ENCODE measurements at regions not wholly inside any gene's neighbourhood (a gene's known extent, or its start where the extent isn't known, plus 50 kb on each side); places are given as distances from the start of the nearest gene placed in this dataset.

DNA sequence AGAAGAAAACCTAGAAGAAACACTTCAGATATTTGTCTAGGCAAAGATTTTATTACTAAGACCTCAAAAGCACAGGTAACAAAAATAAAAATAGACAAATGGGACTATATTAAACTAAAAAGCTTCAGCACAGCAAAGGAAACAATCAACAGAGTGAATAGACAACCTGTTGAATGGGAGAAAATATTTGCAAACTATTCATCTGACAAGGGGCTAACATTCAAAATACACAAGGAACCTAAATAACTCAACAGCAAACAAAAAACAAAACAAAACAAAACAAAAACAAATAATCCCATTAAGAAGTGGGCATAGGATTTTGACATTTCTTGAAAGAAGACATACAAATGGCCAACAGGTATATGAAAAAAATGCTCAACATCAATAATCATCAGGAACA lies 192.7 kb upstream of the ZCCHC13 start (continued):
- TF ChIP-seq, protein P1, sequence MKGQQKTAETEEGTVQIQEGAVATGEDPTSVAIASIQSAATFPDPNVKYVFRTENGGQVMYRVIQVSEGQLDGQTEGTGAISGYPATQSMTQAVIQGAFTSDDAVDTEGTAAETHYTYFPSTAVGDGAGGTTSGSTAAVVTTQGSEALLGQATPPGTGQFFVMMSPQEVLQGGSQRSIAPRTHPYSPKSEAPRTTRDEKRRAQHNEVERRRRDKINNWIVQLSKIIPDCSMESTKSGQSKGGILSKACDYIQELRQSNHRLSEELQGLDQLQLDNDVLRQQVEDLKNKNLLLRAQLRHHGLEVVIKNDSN (CRISPR knock-in tag; IDR thresholded peaks at IDR 0.05), result no peak
- no peak for TF ChIP-seq CBFB (CRISPR knock-in tag; IDR thresholded peaks at IDR 0.05; ENCODE audit: low read depth)

DNA sequence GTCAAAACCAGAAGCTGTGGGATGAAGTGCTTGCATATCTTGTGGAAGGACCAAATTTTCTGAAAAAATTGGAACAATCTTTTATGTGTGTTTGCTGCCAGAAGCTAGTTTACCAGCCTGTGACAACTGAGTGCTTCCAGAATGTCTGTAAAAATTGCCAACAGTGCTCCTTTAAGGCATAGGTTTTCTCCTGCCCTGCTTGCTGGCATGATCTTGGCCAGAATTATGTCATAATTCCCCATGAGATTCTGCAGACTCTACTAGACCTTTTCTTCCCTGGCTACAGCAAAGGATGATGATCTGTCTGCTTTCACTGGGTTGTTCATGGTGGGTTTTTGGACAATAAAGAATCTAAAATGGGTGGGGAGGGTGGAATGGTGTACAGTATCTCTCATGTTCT lies 196.3 kb upstream of the ZCCHC13 start:
- no peak for TF ChIP-seq RORB (CRISPR knock-in tag; IDR thresholded peaks at IDR 0.05)
- no peak for TF ChIP-seq ETV6 (CRISPR knock-in tag; IDR thresholded peaks at IDR 0.05)
- TF ChIP-seq, protein P2, sequence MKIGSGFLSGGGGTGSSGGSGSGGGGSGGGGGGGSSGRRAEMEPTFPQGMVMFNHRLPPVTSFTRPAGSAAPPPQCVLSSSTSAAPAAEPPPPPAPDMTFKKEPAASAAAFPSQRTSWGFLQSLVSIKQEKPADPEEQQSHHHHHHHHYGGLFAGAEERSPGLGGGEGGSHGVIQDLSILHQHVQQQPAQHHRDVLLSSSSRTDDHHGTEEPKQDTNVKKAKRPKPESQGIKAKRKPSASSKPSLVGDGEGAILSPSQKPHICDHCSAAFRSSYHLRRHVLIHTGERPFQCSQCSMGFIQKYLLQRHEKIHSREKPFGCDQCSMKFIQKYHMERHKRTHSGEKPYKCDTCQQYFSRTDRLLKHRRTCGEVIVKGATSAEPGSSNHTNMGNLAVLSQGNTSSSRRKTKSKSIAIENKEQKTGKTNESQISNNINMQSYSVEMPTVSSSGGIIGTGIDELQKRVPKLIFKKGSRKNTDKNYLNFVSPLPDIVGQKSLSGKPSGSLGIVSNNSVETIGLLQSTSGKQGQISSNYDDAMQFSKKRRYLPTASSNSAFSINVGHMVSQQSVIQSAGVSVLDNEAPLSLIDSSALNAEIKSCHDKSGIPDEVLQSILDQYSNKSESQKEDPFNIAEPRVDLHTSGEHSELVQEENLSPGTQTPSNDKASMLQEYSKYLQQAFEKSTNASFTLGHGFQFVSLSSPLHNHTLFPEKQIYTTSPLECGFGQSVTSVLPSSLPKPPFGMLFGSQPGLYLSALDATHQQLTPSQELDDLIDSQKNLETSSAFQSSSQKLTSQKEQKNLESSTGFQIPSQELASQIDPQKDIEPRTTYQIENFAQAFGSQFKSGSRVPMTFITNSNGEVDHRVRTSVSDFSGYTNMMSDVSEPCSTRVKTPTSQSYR (CRISPR knock-in tag; IDR thresholded peaks at IDR 0.05), result no peak
- TF ChIP-seq IRF2 (CRISPR knock-in tag; IDR thresholded peaks at IDR 0.05; ENCODE audit: borderline replicate concordance, low read depth), result no peak
- TF ChIP-seq, protein P3, sequence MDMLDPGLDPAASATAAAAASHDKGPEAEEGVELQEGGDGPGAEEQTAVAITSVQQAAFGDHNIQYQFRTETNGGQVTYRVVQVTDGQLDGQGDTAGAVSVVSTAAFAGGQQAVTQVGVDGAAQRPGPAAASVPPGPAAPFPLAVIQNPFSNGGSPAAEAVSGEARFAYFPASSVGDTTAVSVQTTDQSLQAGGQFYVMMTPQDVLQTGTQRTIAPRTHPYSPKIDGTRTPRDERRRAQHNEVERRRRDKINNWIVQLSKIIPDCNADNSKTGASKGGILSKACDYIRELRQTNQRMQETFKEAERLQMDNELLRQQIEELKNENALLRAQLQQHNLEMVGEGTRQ (CRISPR knock-in tag; IDR thresholded peaks at IDR 0.05), result no peak
- TF ChIP-seq, protein P4, sequence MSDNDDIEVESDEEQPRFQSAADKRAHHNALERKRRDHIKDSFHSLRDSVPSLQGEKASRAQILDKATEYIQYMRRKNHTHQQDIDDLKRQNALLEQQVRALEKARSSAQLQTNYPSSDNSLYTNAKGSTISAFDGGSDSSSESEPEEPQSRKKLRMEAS (CRISPR knock-in tag; IDR thresholded peaks at IDR 0.05), result no peak
- TF ChIP-seq, protein P5, sequence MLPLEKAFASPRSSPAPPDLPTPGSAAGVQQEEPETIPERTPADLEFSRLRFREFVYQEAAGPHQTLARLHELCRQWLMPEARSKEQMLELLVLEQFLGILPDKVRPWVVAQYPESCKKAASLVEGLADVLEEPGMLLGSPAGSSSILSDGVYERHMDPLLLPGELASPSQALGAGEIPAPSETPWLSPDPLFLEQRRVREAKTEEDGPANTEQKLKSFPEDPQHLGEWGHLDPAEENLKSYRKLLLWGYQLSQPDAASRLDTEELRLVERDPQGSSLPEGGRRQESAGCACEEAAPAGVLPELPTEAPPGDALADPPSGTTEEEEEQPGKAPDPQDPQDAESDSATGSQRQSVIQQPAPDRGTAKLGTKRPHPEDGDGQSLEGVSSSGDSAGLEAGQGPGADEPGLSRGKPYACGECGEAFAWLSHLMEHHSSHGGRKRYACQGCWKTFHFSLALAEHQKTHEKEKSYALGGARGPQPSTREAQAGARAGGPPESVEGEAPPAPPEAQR (CRISPR knock-in tag; IDR thresholded peaks at IDR 0.05), result no peak
- TF ChIP-seq, protein P6, sequence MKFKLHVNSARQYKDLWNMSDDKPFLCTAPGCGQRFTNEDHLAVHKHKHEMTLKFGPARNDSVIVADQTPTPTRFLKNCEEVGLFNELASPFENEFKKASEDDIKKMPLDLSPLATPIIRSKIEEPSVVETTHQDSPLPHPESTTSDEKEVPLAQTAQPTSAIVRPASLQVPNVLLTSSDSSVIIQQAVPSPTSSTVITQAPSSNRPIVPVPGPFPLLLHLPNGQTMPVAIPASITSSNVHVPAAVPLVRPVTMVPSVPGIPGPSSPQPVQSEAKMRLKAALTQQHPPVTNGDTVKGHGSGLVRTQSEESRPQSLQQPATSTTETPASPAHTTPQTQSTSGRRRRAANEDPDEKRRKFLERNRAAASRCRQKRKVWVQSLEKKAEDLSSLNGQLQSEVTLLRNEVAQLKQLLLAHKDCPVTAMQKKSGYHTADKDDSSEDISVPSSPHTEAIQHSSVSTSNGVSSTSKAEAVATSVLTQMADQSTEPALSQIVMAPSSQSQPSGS (CRISPR knock-in tag; IDR thresholded peaks at IDR 0.05; ENCODE audit: borderline replicate concordance, low read depth), result no peak
- no peak for TF ChIP-seq ZNF396 (CRISPR knock-in tag; IDR thresholded peaks at IDR 0.05; ENCODE audit: borderline replicate concordance)
- no peak for TF ChIP-seq CREM (CRISPR knock-in tag; IDR thresholded peaks at IDR 0.05)
- TF ChIP-seq, protein P7, sequence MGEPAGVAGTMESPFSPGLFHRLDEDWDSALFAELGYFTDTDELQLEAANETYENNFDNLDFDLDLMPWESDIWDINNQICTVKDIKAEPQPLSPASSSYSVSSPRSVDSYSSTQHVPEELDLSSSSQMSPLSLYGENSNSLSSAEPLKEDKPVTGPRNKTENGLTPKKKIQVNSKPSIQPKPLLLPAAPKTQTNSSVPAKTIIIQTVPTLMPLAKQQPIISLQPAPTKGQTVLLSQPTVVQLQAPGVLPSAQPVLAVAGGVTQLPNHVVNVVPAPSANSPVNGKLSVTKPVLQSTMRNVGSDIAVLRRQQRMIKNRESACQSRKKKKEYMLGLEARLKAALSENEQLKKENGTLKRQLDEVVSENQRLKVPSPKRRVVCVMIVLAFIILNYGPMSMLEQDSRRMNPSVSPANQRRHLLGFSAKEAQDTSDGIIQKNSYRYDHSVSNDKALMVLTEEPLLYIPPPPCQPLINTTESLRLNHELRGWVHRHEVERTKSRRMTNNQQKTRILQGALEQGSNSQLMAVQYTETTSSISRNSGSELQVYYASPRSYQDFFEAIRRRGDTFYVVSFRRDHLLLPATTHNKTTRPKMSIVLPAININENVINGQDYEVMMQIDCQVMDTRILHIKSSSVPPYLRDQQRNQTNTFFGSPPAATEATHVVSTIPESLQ (CRISPR knock-in tag; IDR thresholded peaks at IDR 0.05), result no peak
- TF ChIP-seq NFE2L1 (CRISPR knock-in tag; IDR thresholded peaks at IDR 0.05), result no peak
- ATAC-seq (no peak), DNase-seq (ENCODE audit: low spot score) (no peak)
- ChIA-PET POLR2A (no interaction called here), CTCF (no interaction called here)
- no peaks in the 10 kb centered on the region for H3K4me1 Mint-ChIP-seq
- no peak overlapping the region for H3K27ac Mint-ChIP-seq
- peaks cover 52% of the 10 kb centered on the region for H3K9me3 Mint-ChIP-seq
- no peak overlapping the region for H3K4me3 Mint-ChIP-seq
- H3K36me3 Mint-ChIP-seq, result peaks cover 42% of the 10 kb centered on the region
- no peaks in the 10 kb centered on the region for H3K27me3 Mint-ChIP-seq (ENCODE audit: low read depth)
